Fibroblast of the aortic adventitia (primary cell): ENCODE measurements at regions not wholly inside any gene's neighbourhood (a gene's known extent, or its start where the extent isn't known, plus 50 kb on each side); places are given as distances from the start of the nearest gene placed in this dataset.
A peak's percentile ranks its signal among the peaks of the same experiment; 100 is the strongest.

ENCODE experiments used
- DNase-seq: peaks from one replicate; pipeline ENCODE4 v3.0.0-alpha.2; 2010; ENCODE audit warnings: low read depth
- H3K4me3 ChIP-seq: 2 replicates; pipeline ENCODE4 v1.5.1; 2011; ENCODE audit warnings: low read depth, mild to moderate bottlenecking, control low read depth, low read length, moderate library complexity
- TF ChIP-seq, protein P1 (sequence below): IDR thresholded peaks from 2 replicates; pipeline ENCODE4 v1.5.1; 2011; ENCODE audit warnings: mild to moderate bottlenecking, low read length, control low read depth, inconsistent platforms; ENCODE audit not compliant: insufficient read depth

DNA sequence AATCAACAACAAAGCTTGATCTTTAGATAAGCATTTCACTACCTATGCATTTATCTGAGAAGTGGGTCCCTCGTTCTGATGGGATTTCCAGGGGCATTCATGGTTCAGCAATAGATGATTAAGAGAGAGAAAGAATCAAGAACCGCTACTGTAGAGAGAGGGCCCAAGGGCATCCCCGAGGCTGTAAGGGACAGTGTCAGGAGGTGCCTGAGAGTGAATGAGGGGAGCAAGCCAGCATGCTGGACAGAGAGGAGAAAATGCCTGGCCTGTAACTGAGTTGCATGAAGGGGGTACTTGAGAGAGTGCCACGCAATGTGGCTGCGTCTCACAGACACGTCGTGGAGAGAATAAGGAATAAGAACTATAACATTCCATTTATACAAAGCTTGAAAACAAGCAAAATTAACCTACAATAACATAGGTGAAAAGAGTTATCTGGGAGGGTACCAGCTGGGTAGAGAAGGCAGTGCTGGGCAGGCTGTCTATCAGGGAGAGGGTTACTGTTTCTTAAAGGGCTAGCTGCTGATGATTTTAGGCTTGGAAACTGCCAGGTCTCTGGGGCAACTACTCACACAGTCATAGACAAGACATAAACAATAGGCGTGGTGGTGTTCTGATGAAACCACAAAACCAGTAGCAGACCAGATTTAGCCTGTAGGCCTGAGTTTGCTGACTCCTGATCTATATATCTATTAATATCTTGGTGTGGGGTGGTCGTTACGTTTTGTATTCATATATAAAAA, 374.6 kb upstream of the CFAP20DC start:
- peak; percentile 76 for DNase-seq
- TF ChIP-seq, protein P1, sequence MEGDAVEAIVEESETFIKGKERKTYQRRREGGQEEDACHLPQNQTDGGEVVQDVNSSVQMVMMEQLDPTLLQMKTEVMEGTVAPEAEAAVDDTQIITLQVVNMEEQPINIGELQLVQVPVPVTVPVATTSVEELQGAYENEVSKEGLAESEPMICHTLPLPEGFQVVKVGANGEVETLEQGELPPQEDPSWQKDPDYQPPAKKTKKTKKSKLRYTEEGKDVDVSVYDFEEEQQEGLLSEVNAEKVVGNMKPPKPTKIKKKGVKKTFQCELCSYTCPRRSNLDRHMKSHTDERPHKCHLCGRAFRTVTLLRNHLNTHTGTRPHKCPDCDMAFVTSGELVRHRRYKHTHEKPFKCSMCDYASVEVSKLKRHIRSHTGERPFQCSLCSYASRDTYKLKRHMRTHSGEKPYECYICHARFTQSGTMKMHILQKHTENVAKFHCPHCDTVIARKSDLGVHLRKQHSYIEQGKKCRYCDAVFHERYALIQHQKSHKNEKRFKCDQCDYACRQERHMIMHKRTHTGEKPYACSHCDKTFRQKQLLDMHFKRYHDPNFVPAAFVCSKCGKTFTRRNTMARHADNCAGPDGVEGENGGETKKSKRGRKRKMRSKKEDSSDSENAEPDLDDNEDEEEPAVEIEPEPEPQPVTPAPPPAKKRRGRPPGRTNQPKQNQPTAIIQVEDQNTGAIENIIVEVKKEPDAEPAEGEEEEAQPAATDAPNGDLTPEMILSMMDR, result no peak
- H3K4me3 ChIP-seq, result no peak overlapping the region

DNA sequence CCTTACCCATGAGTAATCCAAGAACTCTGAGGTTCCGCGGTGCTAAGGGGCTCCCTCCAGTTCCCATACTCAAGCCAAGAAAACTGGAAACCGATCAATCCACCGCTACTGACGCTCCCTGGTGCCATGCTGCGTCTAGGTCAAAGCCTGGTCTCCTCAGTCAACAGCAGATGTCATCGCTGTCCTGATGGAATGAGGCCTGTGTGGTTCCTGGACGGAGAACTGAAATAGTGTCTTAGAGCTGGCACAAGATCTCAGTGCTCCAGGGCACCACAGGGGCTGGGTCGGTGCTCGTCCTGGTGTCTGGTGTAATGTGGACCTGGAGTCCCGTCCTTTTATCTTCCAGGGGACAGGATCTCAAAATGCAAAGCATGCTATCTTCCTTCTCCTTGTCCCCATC, 373.9 kb upstream of the CFAP20DC start:
- TF ChIP-seq, protein P1, result no peak
- H3K4me3 ChIP-seq, result no peak overlapping the region
- no peak for DNase-seq

DNA sequence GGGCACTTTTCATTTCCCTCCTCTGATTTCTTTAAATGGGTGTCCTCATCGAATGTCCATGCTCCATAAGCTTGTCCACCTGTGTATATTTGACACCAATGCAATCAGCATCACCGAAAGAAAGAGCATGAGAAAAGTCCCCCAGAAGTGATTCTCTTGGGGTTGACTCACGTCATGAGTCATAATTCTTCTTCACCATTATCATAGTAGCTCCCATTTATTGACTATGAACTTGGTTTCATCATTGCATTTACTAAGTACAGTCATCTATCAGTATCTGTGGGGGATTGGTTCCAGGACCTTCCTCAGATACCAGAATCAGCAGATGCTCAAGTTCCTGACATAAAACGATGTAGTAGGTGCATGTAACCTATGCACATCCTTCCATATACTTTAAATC, 372.5 kb upstream of the CFAP20DC start:
- DNase-seq, result no peak
- no peak overlapping the region for H3K4me3 ChIP-seq

DNA sequence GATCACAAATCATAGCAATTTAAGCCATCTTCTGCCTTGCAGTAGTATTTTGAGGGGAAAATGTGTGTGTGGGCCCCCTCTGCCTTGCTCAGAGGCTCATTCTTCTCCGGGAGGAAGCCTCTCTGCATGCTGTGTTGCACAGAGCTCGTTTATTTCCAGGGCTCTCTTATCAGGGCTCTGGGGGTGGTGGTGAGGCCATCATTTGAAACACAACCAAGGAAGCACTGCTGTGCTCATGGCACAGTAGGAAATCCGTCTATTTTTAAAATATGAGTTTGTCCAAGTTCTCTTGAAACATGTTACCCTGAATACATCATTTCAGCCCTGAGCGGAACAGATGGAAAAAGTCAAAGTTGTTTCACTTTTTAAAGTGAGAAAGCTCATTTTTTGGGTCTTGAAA, 369.0 kb upstream of the CFAP20DC start:
- peak; percentile 43 for DNase-seq
- TF ChIP-seq, protein P1, result no peak
- no peak overlapping the region for H3K4me3 ChIP-seq

More for the DNA sequence above, 372.5 kb upstream of the CFAP20DC start:
- TF ChIP-seq, protein P1, result no peak

DNA sequence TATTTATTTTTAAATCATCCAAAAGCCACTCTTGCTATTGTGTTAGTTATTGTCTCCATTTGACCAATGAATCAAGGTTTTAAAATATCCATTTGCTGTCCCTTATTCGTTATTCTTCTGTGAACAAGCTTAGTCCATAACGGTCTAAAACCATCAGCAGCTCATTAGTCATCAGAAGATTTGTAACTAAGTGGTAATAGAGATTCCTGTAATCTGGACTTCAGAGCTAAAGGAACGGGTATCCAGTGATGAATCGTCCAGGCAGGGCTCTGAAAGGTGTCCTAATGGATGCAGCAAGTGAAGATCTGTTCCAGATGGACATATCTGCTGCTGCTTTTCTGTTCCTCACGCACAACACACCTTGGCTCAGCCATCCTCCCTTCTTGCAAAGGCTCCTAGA, 362.7 kb upstream of the CFAP20DC start:
- H3K4me3 ChIP-seq, result no peak overlapping the region
- no peak for DNase-seq
- TF ChIP-seq, protein P1, result no peak

DNA sequence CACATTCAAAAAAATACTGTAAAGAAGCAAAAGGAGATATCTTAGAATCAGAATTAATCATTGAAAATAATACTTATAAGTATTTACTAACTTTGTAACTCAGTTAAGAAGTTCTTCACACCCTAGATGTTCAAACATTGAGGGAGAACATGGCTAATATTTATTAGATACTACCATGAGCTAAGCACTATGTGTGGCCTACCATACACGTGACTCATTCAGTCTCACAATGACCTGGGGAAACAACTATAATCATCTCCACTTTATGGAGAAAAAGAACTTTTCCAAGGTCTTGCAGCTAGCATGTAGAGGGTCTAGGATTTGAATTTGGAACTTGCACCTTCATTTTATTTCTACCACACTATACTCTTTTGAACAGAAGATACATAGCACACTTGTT, 361.9 kb upstream of the CFAP20DC start:
- no peak overlapping the region for H3K4me3 ChIP-seq
- TF ChIP-seq, protein P1, result no peak
- no peak for DNase-seq

DNA sequence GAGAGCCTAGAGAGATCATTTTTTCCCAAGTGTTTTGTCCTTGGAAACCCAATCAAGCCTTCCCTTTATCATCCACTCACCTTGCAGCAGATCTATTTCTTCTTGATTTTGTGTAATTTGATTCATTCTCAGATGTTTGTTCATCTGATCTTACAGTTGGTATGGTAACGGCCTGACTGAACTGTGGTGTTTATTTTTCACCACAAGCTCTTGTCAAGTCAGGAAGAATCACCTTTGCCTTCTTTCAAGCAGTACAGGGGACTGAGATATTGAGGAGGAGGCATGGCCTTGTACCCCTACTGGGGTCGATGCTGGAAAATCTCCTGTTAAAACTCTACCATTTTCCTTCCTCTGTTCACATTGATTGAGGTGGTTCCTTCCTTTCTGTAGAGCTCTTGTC, 361.4 kb upstream of the CFAP20DC start:
- H3K4me3 ChIP-seq, result no peak overlapping the region
- TF ChIP-seq, protein P1, result no peak
- DNase-seq, result no peak
